ENCODE measurements at regions not wholly inside any gene's neighbourhood (a gene's known extent, or its start where the extent isn't known, plus 50 kb on each side); places are given as distances from the start of the nearest gene placed in this dataset.

DNA sequence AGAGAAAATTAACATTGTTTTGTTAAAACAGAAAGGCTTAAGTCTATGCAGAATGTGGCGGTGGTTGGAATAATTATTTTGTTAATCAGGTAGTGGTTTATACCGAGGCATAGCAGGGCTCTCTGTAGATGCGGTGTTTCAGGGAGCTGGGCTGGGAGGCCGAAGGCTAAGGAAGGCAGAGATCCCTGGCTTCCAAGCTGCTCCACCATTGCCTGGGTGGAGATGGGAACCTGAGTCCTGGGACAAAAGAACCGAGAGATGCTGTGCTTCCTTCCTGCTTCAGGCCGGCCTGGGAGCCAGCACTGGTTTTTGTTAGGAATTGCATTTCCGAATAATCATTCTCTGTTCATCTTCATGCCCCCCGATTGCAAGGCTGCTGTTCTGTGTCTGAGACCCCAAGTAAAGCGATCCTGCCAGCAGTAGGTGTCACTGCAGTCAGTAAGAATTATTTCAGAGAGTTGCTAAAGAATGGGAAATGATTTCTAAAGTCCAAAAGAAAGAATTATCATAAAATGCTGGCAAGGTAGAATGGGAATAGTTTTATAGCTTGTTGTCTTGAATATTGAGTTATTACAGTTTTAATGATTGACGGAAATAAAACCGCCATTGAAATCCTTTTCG lies 824.9 kb downstream of the GALR1 start:
- Histone ChIP-seq H3K9me3 (ENCODE audit: control insufficient read depth, low read depth, low read length) (peaks cover 7% of the 10 kb centered on the region), H4K20me1 (ENCODE audit: control insufficient read depth, extremely low read depth, insufficient read depth, low read length) (no peaks in the 10 kb centered on the region), H3K4me1 (ENCODE audit: control insufficient read depth, extremely low read depth, insufficient read depth, low read length) (no peaks in the 10 kb centered on the region), H3K27me3 (ENCODE audit: control insufficient read depth, extremely low read depth, insufficient read depth, low read length) (no peaks in the 10 kb centered on the region), H3K9me1 (ENCODE audit: control insufficient read depth, extremely low read depth, insufficient read depth, low read length) (no peaks in the 10 kb centered on the region), H3K27ac (ENCODE audit: control insufficient read depth, insufficient read depth, low read length) (no peak overlapping the region), H3K9ac (ENCODE audit: control insufficient read depth, extremely low read depth, insufficient read depth, low read length) (no peak overlapping the region), H3K79me2 (ENCODE audit: control insufficient read depth, insufficient read depth, low read length) (no peaks in the 10 kb centered on the region), H2AFZ (ENCODE audit: control insufficient read depth, low read length) (no peak overlapping the region), H3K36me3 (ENCODE audit: control insufficient read depth in 2 of 2, extremely low read depth in 1 of 2, insufficient read depth in 2 of 2, low read length in 2 of 2) (no peaks in the 10 kb centered on the region), H3K4me2 (ENCODE audit: control insufficient read depth, extremely low read depth, insufficient read depth, low read depth, low read length) (no peak overlapping the region), H3K4me3 (ENCODE audit: control insufficient read depth in 2 of 3, extremely low read depth in 1 of 3, insufficient read depth in 2 of 3, low read depth in 1 of 3, low read length in 3 of 3) (no peak overlapping the region)
- no peak for FAIRE-seq
- DNase-seq (ENCODE audit: low read depth, low spot score), result no peak
- dilution Hi-C loops (cut with MboI; ENCODE audit: extremely low pct_ligation_motif_present, low sequenced_read_pairs), result no loop called here
- TF ChIP-seq, protein P1, sequence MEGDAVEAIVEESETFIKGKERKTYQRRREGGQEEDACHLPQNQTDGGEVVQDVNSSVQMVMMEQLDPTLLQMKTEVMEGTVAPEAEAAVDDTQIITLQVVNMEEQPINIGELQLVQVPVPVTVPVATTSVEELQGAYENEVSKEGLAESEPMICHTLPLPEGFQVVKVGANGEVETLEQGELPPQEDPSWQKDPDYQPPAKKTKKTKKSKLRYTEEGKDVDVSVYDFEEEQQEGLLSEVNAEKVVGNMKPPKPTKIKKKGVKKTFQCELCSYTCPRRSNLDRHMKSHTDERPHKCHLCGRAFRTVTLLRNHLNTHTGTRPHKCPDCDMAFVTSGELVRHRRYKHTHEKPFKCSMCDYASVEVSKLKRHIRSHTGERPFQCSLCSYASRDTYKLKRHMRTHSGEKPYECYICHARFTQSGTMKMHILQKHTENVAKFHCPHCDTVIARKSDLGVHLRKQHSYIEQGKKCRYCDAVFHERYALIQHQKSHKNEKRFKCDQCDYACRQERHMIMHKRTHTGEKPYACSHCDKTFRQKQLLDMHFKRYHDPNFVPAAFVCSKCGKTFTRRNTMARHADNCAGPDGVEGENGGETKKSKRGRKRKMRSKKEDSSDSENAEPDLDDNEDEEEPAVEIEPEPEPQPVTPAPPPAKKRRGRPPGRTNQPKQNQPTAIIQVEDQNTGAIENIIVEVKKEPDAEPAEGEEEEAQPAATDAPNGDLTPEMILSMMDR (optimal IDR thresholded peaks at IDR 0.05 in 1 of 3, IDR thresholded peaks at IDR 0.05 in 1 of 3, conservative IDR thresholded peaks at IDR 0.05 in 1 of 3; ENCODE audit: extremely low read depth in 1 of 3, insufficient read depth in 2 of 3, low read length in 3 of 3), result no peak
- TF ChIP-seq EZH2 (IDR thresholded peaks at IDR 0.05; ENCODE audit: low read length), result no peak

DNA sequence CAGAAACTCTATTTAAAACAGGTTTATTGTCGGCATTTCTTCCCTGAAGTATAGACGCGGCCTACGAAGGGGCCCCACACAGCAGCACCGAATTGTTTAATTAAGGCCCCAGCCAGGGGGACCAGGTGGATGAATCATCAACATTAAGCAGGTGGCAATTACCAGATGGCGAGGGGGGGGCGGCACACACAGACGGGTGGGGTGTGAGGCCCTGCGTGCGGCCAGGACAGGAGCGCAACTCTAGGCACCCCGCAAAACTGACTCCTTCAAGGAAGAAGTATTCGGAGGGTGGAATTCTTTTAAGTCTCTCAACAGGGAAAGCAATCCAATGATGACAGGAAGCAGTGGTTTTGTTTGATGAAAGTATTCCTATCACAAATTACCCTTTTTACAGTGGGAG lies 830.4 kb downstream of the GALR1 start:
- H3K4me3 ChIP-seq (ENCODE audit: control insufficient read depth in 2 of 3, extremely low read depth in 1 of 3, insufficient read depth in 2 of 3, low read depth in 1 of 3, low read length in 3 of 3), result no peak overlapping the region
- no peaks in the 10 kb centered on the region for H3K27me3 ChIP-seq (ENCODE audit: control insufficient read depth, extremely low read depth, insufficient read depth, low read length)
- no peak overlapping the region for H3K27ac ChIP-seq (ENCODE audit: control insufficient read depth, insufficient read depth, low read length)
- H3K9ac ChIP-seq (ENCODE audit: control insufficient read depth, extremely low read depth, insufficient read depth, low read length), result no peak overlapping the region
- no peaks in the 10 kb centered on the region for H3K36me3 ChIP-seq (ENCODE audit: control insufficient read depth in 2 of 2, extremely low read depth in 1 of 2, insufficient read depth in 2 of 2, low read length in 2 of 2)
- dilution Hi-C loops (cut with MboI; ENCODE audit: extremely low pct_ligation_motif_present, low sequenced_read_pairs), result no loop called here
- H3K4me1 ChIP-seq (ENCODE audit: control insufficient read depth, extremely low read depth, insufficient read depth, low read length), result no peaks in the 10 kb centered on the region
- DNase-seq (ENCODE audit: low read depth, low spot score), result no peak
- H3K9me1 ChIP-seq (ENCODE audit: control insufficient read depth, extremely low read depth, insufficient read depth, low read length), result no peaks in the 10 kb centered on the region
- H4K20me1 ChIP-seq (ENCODE audit: control insufficient read depth, extremely low read depth, insufficient read depth, low read length), result no peaks in the 10 kb centered on the region
- TF ChIP-seq, protein P1 (optimal IDR thresholded peaks at IDR 0.05 in 1 of 3, IDR thresholded peaks at IDR 0.05 in 1 of 3, conservative IDR thresholded peaks at IDR 0.05 in 1 of 3; ENCODE audit: extremely low read depth in 1 of 3, insufficient read depth in 2 of 3, low read length in 3 of 3), result no peak
- TF ChIP-seq EZH2 (IDR thresholded peaks at IDR 0.05; ENCODE audit: low read length), result no peak
- H3K79me2 ChIP-seq (ENCODE audit: control insufficient read depth, insufficient read depth, low read length), result no peaks in the 10 kb centered on the region
- H3K9me3 ChIP-seq (ENCODE audit: control insufficient read depth, low read depth, low read length), result peaks cover 4% of the 10 kb centered on the region
- no peak for FAIRE-seq
- no peak overlapping the region for H2AFZ ChIP-seq (ENCODE audit: control insufficient read depth, low read length)
- H3K4me2 ChIP-seq (ENCODE audit: control insufficient read depth, extremely low read depth, insufficient read depth, low read depth, low read length), result no peak overlapping the region

All from keratinocyte (primary cell).